Bronchial epithelial cell (primary cell): ENCODE measurements at regions not wholly inside any gene's neighbourhood (a gene's known extent, or its start where the extent isn't known, plus 50 kb on each side); places are given as distances from the start of the nearest gene placed in this dataset.

Source experiments
- DNase-seq: peaks from one replicate; pipeline ENCODE4 v3.0.0-alpha.2; 2010; ENCODE audit warnings: low read depth
- FAIRE-seq: peaks from 2 replicates; lab custom pipeline; 2011; peaks lifted over from hg19 to GRCh38; lab: Jason Lieb, UNC
- H3K27me3 ChIP-seq: 2 replicates; pipeline ENCODE4 v1.5.1; 2011; ENCODE audit warnings: low read length; ENCODE audit not compliant: control insufficient read depth, insufficient read depth
- H3K36me3 ChIP-seq: 2 replicates; pipeline ENCODE4 v1.5.1; 2011; ENCODE audit warnings: low read length; ENCODE audit not compliant: control insufficient read depth, insufficient read depth
- H3K4me3 ChIP-seq: 2 replicates; pipeline ENCODE4 v1.5.1; 2011; ENCODE audit warnings: mild to moderate bottlenecking, low read depth, low read length, control low read depth
- TF ChIP-seq, protein P1 (sequence below): IDR thresholded peaks from 2 replicates; pipeline ENCODE4 v1.5.1; 2011; ENCODE audit warnings: mild to moderate bottlenecking, moderate library complexity, low read length, control low read depth, inconsistent platforms; ENCODE audit not compliant: insufficient read depth, severe bottlenecking

- no peak for FAIRE-seq
- no peaks in the 10 kb centered on the region for H3K27me3 ChIP-seq
- no peak for DNase-seq
- H3K36me3 ChIP-seq, result no peaks in the 10 kb centered on the region
- TF ChIP-seq, protein P1, sequence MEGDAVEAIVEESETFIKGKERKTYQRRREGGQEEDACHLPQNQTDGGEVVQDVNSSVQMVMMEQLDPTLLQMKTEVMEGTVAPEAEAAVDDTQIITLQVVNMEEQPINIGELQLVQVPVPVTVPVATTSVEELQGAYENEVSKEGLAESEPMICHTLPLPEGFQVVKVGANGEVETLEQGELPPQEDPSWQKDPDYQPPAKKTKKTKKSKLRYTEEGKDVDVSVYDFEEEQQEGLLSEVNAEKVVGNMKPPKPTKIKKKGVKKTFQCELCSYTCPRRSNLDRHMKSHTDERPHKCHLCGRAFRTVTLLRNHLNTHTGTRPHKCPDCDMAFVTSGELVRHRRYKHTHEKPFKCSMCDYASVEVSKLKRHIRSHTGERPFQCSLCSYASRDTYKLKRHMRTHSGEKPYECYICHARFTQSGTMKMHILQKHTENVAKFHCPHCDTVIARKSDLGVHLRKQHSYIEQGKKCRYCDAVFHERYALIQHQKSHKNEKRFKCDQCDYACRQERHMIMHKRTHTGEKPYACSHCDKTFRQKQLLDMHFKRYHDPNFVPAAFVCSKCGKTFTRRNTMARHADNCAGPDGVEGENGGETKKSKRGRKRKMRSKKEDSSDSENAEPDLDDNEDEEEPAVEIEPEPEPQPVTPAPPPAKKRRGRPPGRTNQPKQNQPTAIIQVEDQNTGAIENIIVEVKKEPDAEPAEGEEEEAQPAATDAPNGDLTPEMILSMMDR, result no peak
- H3K4me3 ChIP-seq, result no peak overlapping the region
Observed at GRCh38 chr5:174239718-174240117, 194.2 kb downstream of the NSG2 start.

DNA sequence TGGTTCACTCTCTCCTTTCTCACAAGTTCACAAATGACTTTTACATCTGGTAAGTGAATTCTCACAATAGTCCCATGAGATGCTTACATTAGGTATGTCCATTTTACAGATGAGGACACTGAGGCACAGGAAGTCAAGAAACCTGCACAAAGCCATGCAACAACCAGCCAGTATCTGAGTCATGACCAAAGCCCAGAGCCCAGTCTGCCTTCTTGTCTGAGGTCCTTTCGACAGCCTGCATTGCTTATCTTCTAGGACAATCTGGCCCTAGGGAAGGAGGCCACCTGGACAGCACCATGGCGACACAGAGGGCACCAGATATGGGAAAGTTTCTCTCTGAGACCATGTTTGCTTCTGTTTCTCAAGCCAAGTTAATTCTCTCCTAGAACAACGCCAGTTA, 197.1 kb downstream of the NSG2 start:
- Histone ChIP-seq H3K36me3 (no peaks in the 10 kb centered on the region), H3K4me3 (no peak overlapping the region), H3K27me3 (no peaks in the 10 kb centered on the region)
- TF ChIP-seq, protein P1, result no peak
- DNase-seq, result no peak
- no peak for FAIRE-seq

DNA sequence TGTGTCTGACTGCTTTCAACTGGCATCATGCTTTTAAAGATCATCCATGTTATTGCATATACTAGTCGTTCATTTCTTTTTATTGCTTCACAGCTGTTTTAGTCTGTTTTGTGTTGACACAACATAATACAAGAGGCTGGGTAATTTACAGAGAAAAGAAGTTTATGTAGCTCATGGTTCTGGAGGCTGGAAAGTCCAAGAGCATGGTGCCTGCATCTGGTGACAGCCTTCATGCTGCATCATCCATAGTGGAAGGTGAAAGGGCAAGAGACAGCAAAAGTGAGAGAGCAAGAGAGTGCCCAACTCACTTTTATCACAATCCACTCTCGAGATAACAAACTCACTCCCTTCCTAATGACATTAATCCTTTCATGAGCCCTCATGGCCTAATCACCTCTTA, 198.4 kb downstream of the NSG2 start:
- Histone ChIP-seq H3K4me3 (no peak overlapping the region), H3K27me3 (no peaks in the 10 kb centered on the region), H3K36me3 (no peaks in the 10 kb centered on the region)
- FAIRE-seq (no peak), DNase-seq (no peak)
- TF ChIP-seq, protein P1, result no peak

- Histone ChIP-seq H3K36me3 (no peaks in the 10 kb centered on the region), H3K27me3 (no peaks in the 10 kb centered on the region), H3K4me3 (no peak overlapping the region)
- DNase-seq (no peak), FAIRE-seq (no peak)
- TF ChIP-seq, protein P1, result no peak
Observed at GRCh38 chr5:174245516-174246075, 200.1 kb downstream of the NSG2 start.

DNA sequence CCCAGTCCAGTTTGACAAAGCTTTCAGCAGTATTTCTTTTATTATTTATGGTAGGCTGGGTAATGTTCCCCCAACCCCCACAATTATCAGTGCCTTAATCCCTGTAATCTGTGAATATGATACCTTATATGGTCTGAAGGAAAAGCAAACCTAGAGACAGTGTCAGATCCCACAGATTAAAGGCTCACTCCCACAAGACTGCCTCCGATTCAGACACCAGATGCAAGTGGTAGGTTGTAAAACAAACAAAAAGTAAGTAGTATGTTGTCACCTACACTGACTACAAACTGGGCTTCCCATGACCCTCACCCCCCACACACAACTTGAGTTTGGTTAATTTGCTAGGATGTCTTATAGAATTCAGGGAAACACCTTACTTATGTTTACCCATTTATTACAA, 201.2 kb downstream of the NSG2 start:
- Histone ChIP-seq H3K36me3 (no peaks in the 10 kb centered on the region), H3K4me3 (no peak overlapping the region), H3K27me3 (no peaks in the 10 kb centered on the region)
- TF ChIP-seq, protein P1, result no peak
- FAIRE-seq (no peak), DNase-seq (no peak)

DNA sequence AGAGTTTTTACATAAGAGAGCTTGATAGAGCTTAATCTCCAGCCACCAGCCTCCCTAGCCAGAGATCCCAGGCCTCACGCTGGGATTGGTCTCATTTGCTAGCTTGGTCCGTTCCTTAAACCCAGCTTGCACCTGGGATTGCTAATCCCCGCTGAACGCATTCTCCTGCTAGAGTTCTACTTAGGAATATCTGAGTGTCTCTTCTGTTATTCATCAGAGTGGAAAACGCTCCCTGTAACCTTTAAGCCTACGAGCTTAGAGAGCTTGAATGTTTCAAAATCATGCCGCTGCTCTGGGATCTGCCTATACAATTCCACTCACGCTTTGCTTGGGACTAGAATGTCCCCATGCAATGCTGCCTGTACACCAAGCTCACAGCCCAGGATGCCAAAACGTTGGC, 201.8 kb downstream of the NSG2 start:
- Histone ChIP-seq H3K36me3 (no peaks in the 10 kb centered on the region), H3K4me3 (no peak overlapping the region), H3K27me3 (no peaks in the 10 kb centered on the region)
- no peak for DNase-seq
- FAIRE-seq, result no peak
- TF ChIP-seq, protein P1, result no peak
